Midbrain (tissue), 1 donor: ENCODE measurements at regions not wholly inside any gene's neighbourhood (a gene's known extent, or its start where the extent isn't known, plus 50 kb on each side); places are given as distances from the start of the nearest gene placed in this dataset.

ENCODE experiments used
- DNase-seq: peaks from one replicate; lab custom pipeline; 2025; lab: John Stamatoyannopoulos, UW

GRCh38 chr2:39514825-39515224 lies 77.7 kb upstream of the MAP4K3 start:
- DNase-seq, result no peak

DNA sequence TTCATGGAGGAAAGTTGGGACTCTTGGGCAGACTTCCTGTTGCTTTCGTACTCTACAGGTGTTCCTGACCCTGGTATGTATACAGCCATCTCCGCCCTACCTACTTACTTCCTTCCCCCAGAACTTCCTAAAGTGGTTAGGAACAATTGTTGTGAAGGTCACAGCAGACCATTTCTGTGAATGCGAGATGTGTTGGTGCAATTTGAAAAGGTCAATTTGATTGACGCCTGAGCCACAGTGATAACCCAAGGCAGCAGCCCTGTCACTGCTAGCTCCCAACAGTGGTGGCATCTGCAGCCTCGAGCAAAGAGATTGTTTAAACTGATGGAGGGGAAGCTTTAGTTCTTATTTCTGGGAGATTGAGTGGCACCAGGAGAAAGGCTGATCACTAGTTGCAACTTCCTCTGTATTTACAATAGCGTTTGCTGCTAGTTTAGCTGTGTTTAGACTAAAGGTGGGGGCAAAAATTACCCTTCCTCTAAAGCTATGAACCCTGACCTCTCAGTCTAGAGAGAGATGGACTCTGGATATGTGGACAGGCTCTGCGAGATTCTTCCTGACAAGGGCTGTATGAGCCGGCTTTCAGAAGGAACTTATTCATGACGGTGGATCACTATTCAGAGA lies 78.3 kb upstream of the MAP4K3 start:
- DNase-seq, result no peak

DNA sequence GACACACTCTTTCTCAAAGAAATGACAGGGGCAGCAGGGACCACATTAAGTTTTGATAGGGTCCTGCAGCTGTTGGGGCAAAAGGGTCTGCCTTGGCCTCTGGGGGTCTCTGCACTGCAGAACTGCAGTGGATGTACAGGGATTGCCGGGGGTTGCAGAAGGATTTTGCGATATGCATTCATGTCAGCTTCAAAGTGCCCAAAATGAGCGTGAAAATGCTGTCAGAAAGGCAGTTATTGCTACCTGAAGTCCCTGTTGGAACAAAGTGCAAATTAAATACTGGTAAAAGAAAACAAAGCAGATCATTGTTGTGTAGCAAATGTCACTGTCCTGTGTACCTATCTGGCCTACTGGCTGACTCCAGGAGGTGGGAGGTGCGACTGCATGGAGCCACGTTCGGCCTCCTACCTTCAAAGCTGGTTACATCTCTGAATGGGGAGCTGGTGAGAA lies 78.8 kb upstream of the MAP4K3 start:
- DNase-seq, result no peak

DNA sequence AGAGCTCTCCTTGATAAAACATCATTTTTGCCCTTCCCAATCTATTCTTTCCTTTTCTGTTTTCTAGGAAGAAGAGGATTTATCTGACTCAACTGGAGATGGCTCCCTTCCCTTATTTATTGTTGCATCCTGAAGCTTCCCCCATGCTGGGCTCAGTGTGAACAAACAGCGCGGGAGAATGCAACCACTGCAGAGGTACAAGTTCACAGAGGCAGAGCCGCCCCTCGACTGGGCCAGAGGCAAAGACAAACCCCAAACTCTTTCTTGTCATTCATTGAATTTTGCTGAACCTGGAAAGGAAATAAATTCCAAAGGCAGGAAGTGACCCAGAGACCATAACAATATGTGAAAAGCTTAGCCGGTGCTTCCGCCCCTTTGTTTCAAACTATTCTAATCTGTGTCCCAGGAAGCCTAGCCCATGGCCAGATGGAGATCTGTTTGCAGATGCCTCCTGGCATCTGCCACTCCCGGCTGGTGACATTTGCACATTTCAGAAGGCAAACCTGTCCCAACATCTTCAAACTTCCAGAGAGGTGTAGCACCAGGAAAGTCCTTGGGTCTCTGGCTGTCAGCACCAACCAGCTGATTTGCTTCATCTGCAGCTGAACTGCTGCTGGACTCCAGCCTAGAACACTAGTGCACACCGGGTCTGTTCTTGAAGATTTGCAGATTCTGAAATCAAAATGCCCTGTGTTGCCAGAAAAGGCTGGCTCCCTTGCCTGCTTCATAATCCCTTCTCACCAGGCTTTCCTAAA lies 79.4 kb upstream of the MAP4K3 start:
- no peak for DNase-seq

- no peak for DNase-seq
These were observed 80.0 kb upstream of the MAP4K3 start for GRCh38 chr2:39517102-39517436.

DNA sequence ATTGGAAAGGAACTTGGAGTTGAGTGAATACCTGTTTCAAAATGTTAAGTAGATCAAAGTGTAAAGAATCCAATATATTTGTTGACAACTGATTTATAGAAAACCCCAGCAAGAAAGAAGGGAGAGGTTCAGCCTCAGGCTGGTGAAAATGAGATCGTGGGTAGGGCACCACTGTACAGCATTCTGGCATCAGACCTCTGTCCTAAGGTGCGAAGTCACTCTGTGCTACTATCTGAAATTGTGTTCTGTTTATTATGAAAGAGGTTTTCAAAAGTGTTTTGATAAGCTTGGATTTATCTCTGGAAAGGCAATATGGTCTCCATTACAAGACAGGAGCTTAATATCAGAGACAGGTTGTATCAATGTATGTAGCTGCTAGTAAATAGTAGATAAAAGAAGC lies 80.5 kb upstream of the MAP4K3 start:
- no peak for DNase-seq

- DNase-seq, result no peak
These were observed 82.8 kb upstream of the MAP4K3 start for GRCh38 chr2:39519886-39520285.

DNA sequence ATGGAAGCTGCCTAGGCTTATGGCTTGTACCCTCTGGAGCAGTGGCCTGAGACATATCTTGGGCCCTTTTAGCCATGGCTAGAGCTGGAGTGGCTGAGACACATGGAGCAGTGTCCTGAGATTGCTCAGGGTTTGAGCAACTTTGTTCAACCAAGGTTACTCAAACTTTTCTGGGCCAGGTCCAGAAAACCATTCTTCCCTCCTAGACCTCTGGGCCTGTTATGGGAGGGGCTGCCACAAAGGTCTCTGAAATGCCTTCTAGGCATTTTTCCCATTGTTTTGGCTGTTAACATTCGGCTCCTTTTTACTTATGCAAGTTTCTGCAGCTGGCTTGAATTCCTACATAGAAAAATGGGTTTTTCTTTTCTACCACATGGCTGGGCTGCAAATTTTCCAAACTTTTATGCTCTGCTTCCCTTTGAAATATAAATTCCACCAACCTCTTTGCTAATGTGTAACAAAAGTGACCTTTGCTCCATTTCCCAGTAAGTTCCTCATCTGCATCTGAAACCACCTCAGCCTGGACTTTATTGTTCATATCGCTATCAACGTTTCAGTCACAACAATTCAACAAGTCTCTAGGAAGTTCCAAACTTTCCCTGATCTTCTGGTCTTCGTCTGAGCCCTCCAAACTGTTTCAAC lies 84.9 kb upstream of the MAP4K3 start:
- DNase-seq, result no peak

DNA sequence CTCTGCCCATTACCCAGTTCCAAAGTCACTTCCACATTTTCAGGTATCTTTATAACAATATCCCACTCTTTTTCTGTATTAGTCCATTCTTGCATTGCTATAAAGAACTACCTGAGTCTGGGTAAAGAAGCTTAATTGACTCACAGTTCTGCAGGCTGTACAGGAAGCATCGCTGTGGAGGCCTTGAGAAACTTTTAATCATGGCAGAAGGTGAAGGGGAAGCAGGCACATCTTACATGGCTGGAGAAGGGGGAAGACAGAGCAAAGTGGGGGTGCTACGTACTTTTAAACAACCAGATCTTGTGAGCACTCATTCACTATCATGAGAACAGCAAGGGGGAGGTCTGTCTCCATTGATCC lies 85.4 kb upstream of the MAP4K3 start:
- DNase-seq, result no peak

DNA sequence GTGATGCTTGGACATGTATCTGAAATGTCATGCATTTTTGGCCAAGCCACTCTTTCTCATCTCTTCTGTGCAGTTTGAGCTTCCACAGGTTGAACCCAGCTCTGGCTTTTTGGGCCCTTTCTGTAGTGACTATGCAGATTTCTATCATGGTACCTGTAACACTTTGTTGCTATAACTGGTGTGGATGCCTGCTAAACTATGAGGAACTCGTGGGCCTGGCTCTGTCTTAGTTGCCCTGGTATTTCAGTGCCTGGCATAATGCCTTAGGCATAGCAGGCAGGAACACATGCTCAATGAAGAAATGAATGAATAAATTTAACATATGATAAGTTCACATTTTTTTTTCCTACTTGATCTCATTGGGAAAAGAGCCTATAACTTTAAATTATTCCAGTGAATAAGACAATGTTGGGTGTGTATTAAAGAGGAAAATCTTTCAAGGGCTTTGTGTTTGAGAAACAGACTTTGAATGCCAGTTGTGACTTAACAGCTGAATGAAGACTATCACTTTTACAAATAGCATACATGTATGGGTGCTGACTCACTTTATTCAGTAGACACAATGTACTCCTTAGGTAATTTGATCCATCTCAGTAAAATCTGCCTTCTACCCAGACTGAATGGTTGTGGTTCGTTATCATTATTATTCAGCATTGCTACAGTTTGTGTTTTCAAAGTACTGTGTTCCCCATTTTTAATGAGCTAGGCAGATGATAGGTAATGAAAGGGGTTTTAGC lies 86.4 kb upstream of the MAP4K3 start:
- DNase-seq, result no peak

DNA sequence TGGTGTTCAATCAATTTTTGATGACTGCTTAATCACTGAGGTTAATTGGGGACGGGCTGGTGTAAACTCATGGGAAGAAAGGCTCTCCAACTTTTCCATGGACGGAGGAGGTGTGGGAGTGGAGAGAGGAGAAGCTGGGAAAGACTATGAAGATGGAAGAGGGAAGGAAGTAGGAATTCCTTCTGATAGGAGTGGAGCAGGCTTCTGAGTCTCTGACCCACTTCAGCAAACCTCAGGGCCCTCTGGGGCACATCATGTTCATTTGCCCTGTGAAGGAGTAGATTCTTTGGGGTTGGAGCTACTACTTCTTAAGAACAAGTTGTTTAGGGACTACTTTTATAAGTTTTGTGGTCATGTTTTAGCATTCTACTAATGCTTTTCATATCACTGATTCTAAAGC lies 87.0 kb upstream of the MAP4K3 start:
- no peak for DNase-seq

DNA sequence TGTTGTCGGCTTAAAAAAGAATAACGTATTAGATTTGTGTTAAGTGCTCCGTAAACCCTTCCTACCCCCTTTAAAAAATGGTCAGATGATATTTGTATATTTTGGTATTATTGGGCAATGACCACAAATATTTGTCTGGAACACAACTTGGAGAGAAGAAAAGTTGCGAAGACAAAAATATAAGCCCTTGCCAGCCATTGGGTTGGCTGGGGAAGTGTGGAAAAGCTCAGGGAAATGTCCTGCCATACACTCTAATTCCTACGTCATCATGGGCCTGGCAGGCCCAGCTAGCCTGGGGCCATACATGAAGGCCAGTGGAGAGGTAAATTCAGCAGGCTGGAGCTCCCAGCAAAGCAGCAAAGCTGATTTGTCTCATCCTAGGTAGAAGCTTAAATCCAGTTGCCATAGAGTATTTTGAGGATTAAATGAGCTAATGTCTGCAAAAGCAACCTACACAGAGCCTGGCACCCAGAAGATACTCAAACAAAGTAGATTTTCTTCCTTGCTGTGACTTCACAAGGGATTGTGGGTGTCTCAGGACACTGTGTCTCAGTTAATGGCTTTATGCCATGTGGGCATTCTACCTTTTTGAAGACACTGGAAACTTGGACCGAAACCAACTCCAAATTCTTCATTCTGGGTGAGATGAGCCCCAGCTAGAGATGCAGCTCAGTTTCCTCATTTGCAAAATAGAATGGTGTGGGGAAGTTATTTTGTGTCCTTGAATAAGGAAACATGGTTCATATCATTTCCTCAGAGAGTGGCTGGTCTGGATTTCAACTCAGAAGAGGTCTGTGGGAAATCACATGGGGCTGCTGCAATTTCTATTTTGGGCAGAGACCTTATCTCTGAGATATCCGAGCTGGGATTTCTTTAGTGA lies 87.9 kb upstream of the MAP4K3 start:
- peak; percentile 12 for DNase-seq

- DNase-seq, result no peak
These were observed 88.7 kb upstream of the MAP4K3 start for GRCh38 chr2:39525636-39526412.

GRCh38 chr2:39528701-39529100 lies 91.6 kb upstream of the MAP4K3 start:
- DNase-seq, result no peak

GRCh38 chr2:39529836-39530235 lies 92.8 kb upstream of the MAP4K3 start:
- DNase-seq, result no peak

DNA sequence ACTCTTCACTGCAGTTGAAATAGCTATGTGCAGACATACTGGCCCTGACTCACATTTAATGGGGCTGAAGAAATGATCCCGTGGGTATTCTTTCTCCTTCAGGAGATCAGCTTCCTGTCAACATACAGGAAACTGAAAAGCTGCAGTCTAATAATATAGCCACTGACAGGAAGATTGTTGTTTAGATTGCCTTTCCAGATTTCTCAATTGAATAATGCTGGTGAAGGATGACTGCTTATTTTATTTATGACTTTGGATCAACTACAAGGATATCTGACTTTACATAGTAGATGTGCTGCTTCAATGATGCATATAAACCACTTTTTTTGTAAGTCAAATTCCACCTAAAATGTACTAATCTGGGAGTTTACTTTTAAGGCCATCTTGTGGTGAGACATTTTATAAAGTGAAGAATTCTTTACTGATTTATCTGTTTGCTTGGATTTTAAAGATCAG lies 93.4 kb upstream of the MAP4K3 start:
- no peak for DNase-seq

- no peak for DNase-seq
These were observed 94.2 kb upstream of the MAP4K3 start for GRCh38 chr2:39531220-39531777.

- DNase-seq, result no peak
These were observed 95.8 kb upstream of the MAP4K3 start for GRCh38 chr2:39532933-39533332.

GRCh38 chr2:39534095-39534711 lies 97.1 kb upstream of the MAP4K3 start:
- no peak for DNase-seq

- DNase-seq, result no peak
These were observed 98.6 kb upstream of the MAP4K3 start for GRCh38 chr2:39535636-39536185.
